ENCODE measurements at regions not wholly inside any gene's neighbourhood (a gene's known extent, or its start where the extent isn't known, plus 50 kb on each side); places are given as distances from the start of the nearest gene placed in this dataset.

DNA sequence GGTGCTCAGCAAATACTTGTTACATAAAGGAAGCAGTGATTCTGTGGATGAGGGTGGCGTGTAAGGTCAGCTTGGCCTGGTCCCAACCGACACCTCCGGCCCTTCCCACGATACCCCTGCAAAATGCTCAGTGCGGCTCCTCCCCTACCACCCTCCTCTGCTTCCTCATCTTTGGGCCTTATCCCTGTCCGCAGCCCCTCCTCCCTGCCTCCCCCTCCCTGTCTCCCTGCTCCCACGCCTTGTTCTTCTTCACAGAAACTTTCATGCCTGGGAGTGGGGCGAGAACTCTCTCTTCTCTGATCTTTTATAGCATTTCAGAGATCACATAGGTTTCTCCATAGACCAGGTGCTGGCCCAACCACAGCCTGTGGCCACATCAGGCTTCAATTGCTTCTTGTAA is 75.0 kb upstream of the ATP2B2 start:
- TF ChIP-seq ARNTL (CRISPR knock-in tag; IDR thresholded peaks at IDR 0.05) (no peak), AHR (CRISPR knock-in tag; IDR thresholded peaks at IDR 0.05) (no peak), TARDBP (CRISPR knock-in tag; IDR thresholded peaks at IDR 0.05) (no peak), ZNF570 (CRISPR knock-in tag; IDR thresholded peaks at IDR 0.05; ENCODE audit: borderline replicate concordance) (no peak), POLR2AphosphoS5 (IDR thresholded peaks at IDR 0.05; ENCODE audit: low read depth, low read length) (no peak), ZNF232 (CRISPR knock-in tag; IDR thresholded peaks at IDR 0.05; ENCODE audit: borderline replicate concordance) (no peak)
- TF ChIP-seq, protein P1, sequence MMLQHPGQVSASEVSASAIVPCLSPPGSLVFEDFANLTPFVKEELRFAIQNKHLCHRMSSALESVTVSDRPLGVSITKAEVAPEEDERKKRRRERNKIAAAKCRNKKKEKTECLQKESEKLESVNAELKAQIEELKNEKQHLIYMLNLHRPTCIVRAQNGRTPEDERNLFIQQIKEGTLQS (CRISPR knock-in tag; IDR thresholded peaks at IDR 0.05) = no peak
- TF ChIP-seq, protein P2, sequence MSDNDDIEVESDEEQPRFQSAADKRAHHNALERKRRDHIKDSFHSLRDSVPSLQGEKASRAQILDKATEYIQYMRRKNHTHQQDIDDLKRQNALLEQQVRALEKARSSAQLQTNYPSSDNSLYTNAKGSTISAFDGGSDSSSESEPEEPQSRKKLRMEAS (IDR thresholded peaks at IDR 0.05) = no peak

Data from HepG2 (cell line).